ENCODE measurements at regions not wholly inside any gene's neighbourhood (a gene's known extent, or its start where the extent isn't known, plus 50 kb on each side); places are given as distances from the start of the nearest gene placed in this dataset.

DNA sequence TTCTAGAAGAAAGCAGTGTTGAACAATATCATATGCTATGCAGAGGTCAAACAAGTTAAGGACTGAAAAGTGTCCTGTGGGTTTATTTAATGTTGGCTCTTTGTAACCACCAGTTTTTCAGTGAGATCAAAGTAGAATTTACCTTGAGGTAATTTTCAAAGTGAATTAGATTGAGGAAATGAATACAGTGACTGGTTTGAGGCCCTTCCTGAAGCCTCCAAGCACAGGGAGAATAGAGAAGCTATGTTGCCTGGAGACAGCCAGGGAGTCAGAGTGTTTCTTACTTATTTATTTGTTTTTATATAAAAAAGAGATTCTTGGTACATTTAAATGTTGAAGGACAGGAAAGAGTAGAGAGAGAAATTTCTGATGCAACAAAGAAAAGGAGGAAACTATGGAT is 954.3 kb upstream of the SPRY2 start:
- Histone ChIP-seq H4K20me1 (ENCODE audit: insufficient read depth, low read length) (no peaks in the 10 kb centered on the region), H3K36me3 (replicated peaks in 1 of 2; ENCODE audit: control insufficient read depth in 1 of 2, insufficient read depth in 2 of 2, low read length in 2 of 2) (no peaks in the 10 kb centered on the region), H3K79me2 (ENCODE audit: insufficient read depth, low read length) (no peaks in the 10 kb centered on the region), H3K27ac (ENCODE audit: low read depth in 1 of 2, low read length in 2 of 2) (no peak overlapping the region), H2AFZ (ENCODE audit: insufficient read depth, low read depth, low read length, poor library complexity, severe bottlenecking) (no peak overlapping the region), H3K4me1 (ENCODE audit: control insufficient read depth in 1 of 2, insufficient read depth in 2 of 2, low read length in 2 of 2) (no peaks in the 10 kb centered on the region), H3K27me3 (ENCODE audit: control insufficient read depth in 2 of 2, insufficient read depth in 2 of 2, low read length in 2 of 2) (no peaks in the 10 kb centered on the region), H3K9me3 (replicated peaks in 1 of 2; ENCODE audit: control insufficient read depth in 1 of 2, insufficient read depth in 1 of 2, low read length in 2 of 2) (peaks cover 10 to 15% of the 10 kb centered on the region in 2 donors), H3K4me2 (replicated peaks; ENCODE audit: extremely low read depth, low read length, poor library complexity, severe bottlenecking) (no peak overlapping the region), H3K9ac (ENCODE audit: insufficient read depth, low read length, poor library complexity, severe bottlenecking) (no peak overlapping the region), H3K4me3 (replicated peaks in 1 of 3; ENCODE audit: low read depth in 2 of 3, low read length in 3 of 3) (no peak overlapping the region)
- Mint-ChIP-seq H3K9me3 (peaks cover 1 to 12% (median 5%) of the 10 kb centered on the region in 7 donors), H3K27ac (no peak overlapping the region), H3K27me3 (ENCODE audit: low read depth in 3 of 3) (peaks cover 0 to 2% (median 0%) of the 10 kb centered on the region in 3 donors), H3K36me3 (no peaks in the 10 kb centered on the region), H3K4me3 (no peak overlapping the region), H3K4me1 (no peaks in the 10 kb centered on the region)
- TF ChIP-seq, protein P1, sequence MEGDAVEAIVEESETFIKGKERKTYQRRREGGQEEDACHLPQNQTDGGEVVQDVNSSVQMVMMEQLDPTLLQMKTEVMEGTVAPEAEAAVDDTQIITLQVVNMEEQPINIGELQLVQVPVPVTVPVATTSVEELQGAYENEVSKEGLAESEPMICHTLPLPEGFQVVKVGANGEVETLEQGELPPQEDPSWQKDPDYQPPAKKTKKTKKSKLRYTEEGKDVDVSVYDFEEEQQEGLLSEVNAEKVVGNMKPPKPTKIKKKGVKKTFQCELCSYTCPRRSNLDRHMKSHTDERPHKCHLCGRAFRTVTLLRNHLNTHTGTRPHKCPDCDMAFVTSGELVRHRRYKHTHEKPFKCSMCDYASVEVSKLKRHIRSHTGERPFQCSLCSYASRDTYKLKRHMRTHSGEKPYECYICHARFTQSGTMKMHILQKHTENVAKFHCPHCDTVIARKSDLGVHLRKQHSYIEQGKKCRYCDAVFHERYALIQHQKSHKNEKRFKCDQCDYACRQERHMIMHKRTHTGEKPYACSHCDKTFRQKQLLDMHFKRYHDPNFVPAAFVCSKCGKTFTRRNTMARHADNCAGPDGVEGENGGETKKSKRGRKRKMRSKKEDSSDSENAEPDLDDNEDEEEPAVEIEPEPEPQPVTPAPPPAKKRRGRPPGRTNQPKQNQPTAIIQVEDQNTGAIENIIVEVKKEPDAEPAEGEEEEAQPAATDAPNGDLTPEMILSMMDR (IDR thresholded peaks at IDR 0.05): no peak
- intact Hi-C loops (cut with micrococcal nuclease): no loop called here
- no peak for DNase-seq

DNA sequence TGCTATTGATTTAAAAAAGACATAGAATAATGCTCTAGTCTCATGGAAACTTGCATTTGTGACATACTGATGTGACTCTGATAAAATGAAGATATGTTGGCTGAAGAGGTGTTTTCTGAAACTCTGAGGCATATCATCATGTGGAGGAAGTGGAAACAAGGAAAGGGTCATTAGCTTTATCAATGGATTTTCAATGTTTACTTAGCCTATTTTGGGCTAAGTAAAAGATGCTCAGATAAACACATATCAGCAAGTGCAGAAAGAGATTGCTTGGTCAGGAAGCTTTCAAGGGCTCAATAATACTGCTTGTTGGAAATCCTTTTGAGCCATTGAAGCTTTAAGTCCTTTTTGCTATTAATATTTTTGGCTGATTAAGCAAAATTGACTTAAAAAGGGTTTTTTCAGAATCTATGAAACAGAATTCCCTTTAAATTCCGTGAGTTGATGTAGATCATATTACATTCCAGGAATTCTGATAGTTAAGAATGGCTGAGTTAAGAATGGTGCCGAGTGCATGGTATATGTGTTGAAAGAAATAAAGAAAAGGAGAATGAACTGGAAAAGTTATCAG is 952.8 kb upstream of the SPRY2 start:
- no peaks in the 10 kb centered on the region for H3K27me3 ChIP-seq (ENCODE audit: control insufficient read depth in 2 of 2, insufficient read depth in 2 of 2, low read length in 2 of 2)
- TF ChIP-seq, protein P1 (IDR thresholded peaks at IDR 0.05): no peak
- no peak overlapping the region for H3K4me3 ChIP-seq (replicated peaks in 1 of 3; ENCODE audit: low read depth in 2 of 3, low read length in 3 of 3)
- no peak overlapping the region for H2AFZ ChIP-seq (ENCODE audit: insufficient read depth, low read depth, low read length, poor library complexity, severe bottlenecking)
- H3K79me2 ChIP-seq (ENCODE audit: insufficient read depth, low read length): no peaks in the 10 kb centered on the region
- 60% methylated on average over 1 of the region's 2 CpGs for WGBS (ENCODE audit: insufficient coverage)
- H3K9me3 ChIP-seq (replicated peaks in 1 of 2; ENCODE audit: control insufficient read depth in 1 of 2, insufficient read depth in 1 of 2, low read length in 2 of 2): peaks cover 7 to 15% of the 10 kb centered on the region in 2 donors
- DNase-seq: no peak
- no peaks in the 10 kb centered on the region for H4K20me1 ChIP-seq (ENCODE audit: insufficient read depth, low read length)
- H3K9ac ChIP-seq (ENCODE audit: insufficient read depth, low read length, poor library complexity, severe bottlenecking): no peak overlapping the region
- Mint-ChIP-seq H3K4me3 (no peak overlapping the region), H3K4me1 (no peaks in the 10 kb centered on the region), H3K27me3 (ENCODE audit: low read depth in 3 of 3) (no peaks in the 10 kb centered on the region), H3K36me3 (no peaks in the 10 kb centered on the region), H3K9me3 (peaks cover 0 to 12% (median 2%) of the 10 kb centered on the region in 7 donors), H3K27ac (no peak overlapping the region)
- intact Hi-C loops (cut with micrococcal nuclease): no loop called here
- no peak overlapping the region for H3K4me2 ChIP-seq (replicated peaks; ENCODE audit: extremely low read depth, low read length, poor library complexity, severe bottlenecking)
- no peaks in the 10 kb centered on the region for H3K4me1 ChIP-seq (ENCODE audit: control insufficient read depth in 1 of 2, insufficient read depth in 2 of 2, low read length in 2 of 2)
- H3K36me3 ChIP-seq (replicated peaks in 1 of 2; ENCODE audit: control insufficient read depth in 1 of 2, insufficient read depth in 2 of 2, low read length in 2 of 2): no peaks in the 10 kb centered on the region
- H3K27ac ChIP-seq (ENCODE audit: low read depth in 1 of 2, low read length in 2 of 2): no peak overlapping the region

Data from CD14-positive monocyte (primary cell).